Thoracic aorta (tissue), 2 donors: ENCODE measurements at regions not wholly inside any gene's neighbourhood (a gene's known extent, or its start where the extent isn't known, plus 50 kb on each side); places are given as distances from the start of the nearest gene placed in this dataset.

Source experiments
- ATAC-seq: fragments of 150-250 bp; one replicate; pipeline ENCODE4 v1.8.0; 2017; ENCODE audit warnings: low read depth; ENCODE audit not compliant: insufficient number of reproducible peaks, low FRiP score
- DNase-seq: peaks from one replicate; pipeline ENCODE4 v3.0.0-alpha.2; 2020; ENCODE audit warnings: low spot score
- H3K27ac ChIP-seq, 2 donors: fragments of 200-600 bp; sonication (generic); 1 replicate in 1 of 2; 2 replicates in 1 of 2; pipeline ENCODE4 v1.5.1; 2016; ENCODE audit warnings: mild to moderate bottlenecking in 2 of 2, moderate library complexity in 2 of 2
- H3K27me3 ChIP-seq: fragments of 200-600 bp; sonication (generic); replicated peaks from 2 replicates; pipeline ENCODE4 v1.6.0; 2016; ENCODE audit warnings: mild to moderate bottlenecking; ENCODE audit not compliant: insufficient read depth
- H3K36me3 ChIP-seq: fragments of 200-600 bp; sonication (generic); one replicate; pipeline ENCODE4 v1.5.1; 2016
- H3K4me1 ChIP-seq, 2 donors: fragments of 200-600 bp; sonication (generic); 1 replicate in 1 of 2; 2 replicates in 1 of 2; pipeline versions ENCODE4 v1.5.1 to v1.6.0; 2016; ENCODE audit warnings: low read depth in 2 of 2, mild to moderate bottlenecking in 1 of 2; ENCODE audit not compliant: control insufficient read depth in 1 of 2
- H3K4me3 ChIP-seq: fragments of 200-600 bp; sonication (generic); 2 replicates; pipeline ENCODE4 v1.5.1; 2016; ENCODE audit warnings: mild to moderate bottlenecking
- H3K9me3 ChIP-seq: fragments of 200-600 bp; sonication (generic); 2 replicates; pipeline ENCODE4 v1.5.1; 2016
- CTCF ChIP-seq: fragments of 200-600 bp; sonication (generic); IDR thresholded peaks from one replicate; pipeline ENCODE4 v1.5.1; 2019; ENCODE audit warnings: antibody characterized with exemption

- Histone ChIP-seq H3K36me3 (no peaks in the 10 kb centered on the region), H3K4me1 (no peaks in the 10 kb centered on the region), H3K27ac (no peak overlapping the region), H3K4me3 (no peak overlapping the region), H3K27me3 (no peaks in the 10 kb centered on the region), H3K9me3 (no peaks in the 10 kb centered on the region)
- no peak for TF ChIP-seq CTCF
- DNase-seq = no peak
- ATAC-seq = no peak
Measured at GRCh38 chr14:101347893-101348777, 213.2 kb upstream of the DIO3 start.

- H3K9me3 ChIP-seq = no peaks in the 10 kb centered on the region
- no peak overlapping the region for H3K27ac ChIP-seq
- H3K4me3 ChIP-seq = no peak overlapping the region
- H3K36me3 ChIP-seq = no peaks in the 10 kb centered on the region
- no peak for DNase-seq
- H3K27me3 ChIP-seq = no peaks in the 10 kb centered on the region
- H3K4me1 ChIP-seq = no peaks in the 10 kb centered on the region
- no peak for ATAC-seq
- no peak for TF ChIP-seq CTCF
Measured at GRCh38 chr14:101349108-101349507, 212.2 kb upstream of the DIO3 start.

- no peak for TF ChIP-seq CTCF
- H3K4me1 ChIP-seq = no peaks in the 10 kb centered on the region
- DNase-seq (no peak), ATAC-seq (no peak)
- H3K27me3 ChIP-seq = no peaks in the 10 kb centered on the region
- no peak overlapping the region for H3K4me3 ChIP-seq
- no peaks in the 10 kb centered on the region for H3K9me3 ChIP-seq
- H3K36me3 ChIP-seq = no peaks in the 10 kb centered on the region
- no peak overlapping the region for H3K27ac ChIP-seq
Measured at GRCh38 chr14:101350021-101350420, 211.3 kb upstream of the DIO3 start.

- Histone ChIP-seq H3K27ac (no peak overlapping the region), H3K4me3 (no peak overlapping the region), H3K27me3 (no peaks in the 10 kb centered on the region), H3K36me3 (no peaks in the 10 kb centered on the region), H3K4me1 (no peaks in the 10 kb centered on the region), H3K9me3 (no peaks in the 10 kb centered on the region)
- ATAC-seq (no peak), DNase-seq (no peak)
- no peak for TF ChIP-seq CTCF
Measured at GRCh38 chr14:101350691-101351090, 210.6 kb upstream of the DIO3 start.

- Histone ChIP-seq H3K27me3 (no peaks in the 10 kb centered on the region), H3K36me3 (no peaks in the 10 kb centered on the region), H3K4me1 (no peaks in the 10 kb centered on the region), H3K9me3 (no peaks in the 10 kb centered on the region), H3K4me3 (no peak overlapping the region), H3K27ac (no peak overlapping the region)
- no peak for DNase-seq
- TF ChIP-seq CTCF = no peak
- no peak for ATAC-seq
Measured at GRCh38 chr14:101351146-101351545, 210.1 kb upstream of the DIO3 start.
